ENCODE measurements at regions not wholly inside any gene's neighbourhood (a gene's known extent, or its start where the extent isn't known, plus 50 kb on each side); places are given as distances from the start of the nearest gene placed in this dataset.

GRCh38 chr1:4046836-4047461 is 146.9 kb upstream of the C1orf174 start:
- no peak for DNase-seq

GRCh38 chr1:4047666-4048065 is 147.6 kb upstream of the C1orf174 start:
- DNase-seq, result no peak

GRCh38 chr1:4048076-4048475 is 148.0 kb upstream of the C1orf174 start:
- no peak for DNase-seq

GRCh38 chr1:4048921-4049320 is 148.8 kb upstream of the C1orf174 start:
- DNase-seq, result no peak

GRCh38 chr1:4050998-4051397 is 150.9 kb upstream of the C1orf174 start:
- DNase-seq, result no peak

- no peak for DNase-seq
Observed at GRCh38 chr1:4052657-4053056, 152.6 kb upstream of the C1orf174 start.

GRCh38 chr1:4053160-4053748 is 153.2 kb upstream of the C1orf174 start:
- DNase-seq, result no peak

GRCh38 chr1:4053774-4054173 is 153.7 kb upstream of the C1orf174 start:
- no peak for DNase-seq

GRCh38 chr1:4055294-4055967 is 155.4 kb upstream of the C1orf174 start:
- no peak for DNase-seq

GRCh38 chr1:4056422-4056821 is 156.3 kb upstream of the C1orf174 start:
- no peak for DNase-seq

GRCh38 chr1:4056989-4057388 is 156.9 kb upstream of the C1orf174 start:
- DNase-seq, result no peak

GRCh38 chr1:4057603-4058002 is 157.5 kb upstream of the C1orf174 start:
- no peak for DNase-seq

- no peak for DNase-seq
Observed at GRCh38 chr1:4058122-4058521, 158.1 kb upstream of the C1orf174 start.

- DNase-seq, result no peak
Observed at GRCh38 chr1:4058706-4059105, 158.6 kb upstream of the C1orf174 start.

- DNase-seq, result no peak
Observed at GRCh38 chr1:4059270-4059669, 159.2 kb upstream of the C1orf174 start.

GRCh38 chr1:4060850-4061249 is 160.8 kb upstream of the C1orf174 start:
- no peak for DNase-seq

- no peak for DNase-seq
Observed at GRCh38 chr1:4061521-4062031, 161.5 kb upstream of the C1orf174 start.

- DNase-seq, result no peak
Observed at GRCh38 chr1:4062041-4062440, 162.0 kb upstream of the C1orf174 start.

GRCh38 chr1:4062560-4062959 is 162.5 kb upstream of the C1orf174 start:
- DNase-seq, result no peak

GRCh38 chr1:4062992-4063391 is 162.9 kb upstream of the C1orf174 start:
- DNase-seq, result no peak

- no peak for DNase-seq
Observed at GRCh38 chr1:4063516-4063915, 163.4 kb upstream of the C1orf174 start.

GRCh38 chr1:4064150-4064889 is 164.2 kb upstream of the C1orf174 start:
- DNase-seq, result no peak

GRCh38 chr1:4066860-4067599 is 167.0 kb upstream of the C1orf174 start:
- DNase-seq, result no peak

All from activated naive CD4-positive, alpha-beta T cell treated with anti-CD3 and anti-CD28 coated beads, Interleukin-2, amount 50 U/mL, for 16 hours (primary cell).